NCI-H748 (cell line): ENCODE measurements at regions not wholly inside any gene's neighbourhood (a gene's known extent, or its start where the extent isn't known, plus 50 kb on each side); places are given as distances from the start of the nearest gene placed in this dataset.
A peak's percentile ranks its signal among the peaks of the same experiment; 100 is the strongest.

Experiments used
- DNase-seq: peaks from one replicate; lab custom pipeline; 2025; ENCODE audit not compliant: unreplicated experiment; lab: John Stamatoyannopoulos, UW

- no peak for DNase-seq
Observed at GRCh38 chr11:92739491-92739890, 230.0 kb upstream of the MTNR1B start.

DNA sequence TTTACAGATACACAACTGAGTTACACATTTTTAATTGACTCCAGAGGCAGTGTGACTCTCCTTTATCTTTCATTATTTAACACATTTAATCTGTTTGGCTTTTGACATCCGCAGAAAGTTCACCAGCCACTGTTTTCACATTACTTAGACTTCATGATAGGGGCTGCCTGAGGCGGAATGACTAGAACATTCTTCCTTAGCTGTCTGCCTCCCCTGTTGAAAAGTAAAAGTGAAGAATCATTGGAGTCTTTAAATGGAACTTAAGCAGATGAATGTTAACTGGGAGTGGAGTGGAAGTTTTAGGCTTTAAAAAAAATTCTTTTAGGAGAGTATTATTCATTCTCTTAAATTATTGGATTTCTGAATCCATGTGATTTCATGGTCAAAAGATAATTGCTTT lies 229.2 kb upstream of the MTNR1B start:
- DNase-seq = no peak

DNA sequence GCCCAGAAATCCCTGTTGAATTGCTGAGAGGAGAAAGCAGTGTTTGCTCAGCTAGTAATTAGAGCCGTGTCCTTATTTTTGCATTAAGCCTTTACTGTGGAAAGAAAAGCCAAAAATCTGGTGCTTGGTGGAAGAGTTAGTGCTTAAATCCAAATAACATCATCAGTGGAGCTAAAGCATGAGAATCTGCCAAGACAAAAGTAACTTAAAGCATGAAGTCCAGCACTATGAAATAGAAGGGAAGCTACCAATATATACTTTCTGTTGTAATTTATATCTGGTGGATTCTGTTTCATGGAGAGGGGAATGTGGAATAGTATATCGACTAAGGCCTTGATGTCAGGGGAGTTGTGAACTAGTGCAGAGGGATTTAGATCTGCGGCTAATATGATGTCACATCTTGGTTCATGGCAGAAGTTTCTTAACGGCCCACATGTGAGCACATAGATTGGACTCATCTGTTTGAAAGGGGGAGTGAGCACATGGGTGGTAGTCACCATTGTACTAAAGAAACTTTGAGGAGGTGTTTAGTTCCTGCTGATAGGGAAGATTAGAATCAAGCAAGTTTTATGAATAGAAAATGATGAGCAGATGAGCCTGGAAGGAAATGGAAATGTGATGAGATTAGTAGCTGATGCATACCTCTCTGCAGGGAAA lies 224.4 kb upstream of the MTNR1B start:
- peak; percentile 52 for DNase-seq

- DNase-seq = peak; percentile 4
Observed at GRCh38 chr11:92750794-92751193, 218.7 kb upstream of the MTNR1B start.

DNA sequence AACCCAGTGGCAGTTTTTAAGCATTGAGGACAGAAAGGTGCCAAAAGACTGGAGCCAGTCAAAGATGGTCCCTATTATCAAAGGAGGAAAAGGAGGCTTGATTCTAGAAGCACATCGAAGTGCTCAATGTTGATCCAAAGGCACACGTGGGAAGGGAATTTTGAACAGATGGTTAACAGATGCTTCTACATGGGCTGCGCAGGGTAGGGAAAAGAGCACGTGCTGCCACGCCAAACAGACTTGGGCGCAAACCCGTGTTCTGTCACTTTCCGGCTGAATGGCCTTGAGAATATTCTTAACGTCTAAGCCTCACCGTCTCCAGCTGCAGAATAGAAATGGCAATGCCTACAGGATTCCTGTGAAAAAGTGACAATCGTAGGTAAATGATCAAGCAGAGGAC lies 217.9 kb upstream of the MTNR1B start:
- no peak for DNase-seq

- no peak for DNase-seq
Observed at GRCh38 chr11:92752122-92752521, 217.3 kb upstream of the MTNR1B start.

DNA sequence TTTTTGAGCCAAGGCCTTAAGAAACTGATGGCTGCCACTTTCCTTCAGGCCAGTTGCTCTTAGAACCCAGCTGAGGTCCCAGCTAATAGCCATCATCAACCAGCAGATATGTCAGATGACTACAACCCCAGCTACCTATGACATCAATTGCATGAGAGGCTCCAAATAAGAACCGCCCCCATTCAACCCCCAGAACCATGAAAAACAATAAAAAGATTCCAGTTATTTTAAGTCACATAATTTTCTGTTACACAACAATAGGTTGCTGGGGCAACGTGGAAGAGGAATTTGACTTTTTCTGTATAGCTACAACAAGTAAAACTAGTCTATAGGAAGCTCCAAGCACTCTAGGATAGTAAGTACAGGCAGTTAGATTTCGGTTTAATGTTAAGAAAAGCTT lies 216.3 kb upstream of the MTNR1B start:
- no peak for DNase-seq

- no peak for DNase-seq
Observed at GRCh38 chr11:92758241-92758780, 211.1 kb upstream of the MTNR1B start.

GRCh38 chr11:92759571-92760214 lies 209.8 kb upstream of the MTNR1B start:
- DNase-seq = no peak

DNA sequence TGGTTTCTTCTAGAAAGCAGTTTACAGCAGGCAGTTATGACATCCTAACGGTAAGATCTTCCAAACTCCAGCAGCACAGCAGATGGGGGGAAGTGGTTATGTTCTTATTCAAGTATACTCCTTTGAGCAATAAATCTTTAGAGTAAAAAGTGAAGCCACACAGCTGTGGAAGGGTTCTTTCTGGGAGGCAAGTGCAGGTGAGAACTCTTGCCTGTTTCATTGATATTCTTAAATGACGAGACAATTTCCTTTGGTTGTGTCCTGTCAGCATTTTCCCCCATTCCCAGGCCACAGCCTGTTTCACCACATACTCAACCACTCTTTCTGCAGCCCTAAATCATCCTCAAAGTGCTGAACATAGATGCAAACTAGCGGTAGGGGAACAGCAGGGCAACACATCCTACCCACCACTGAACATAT lies 207.3 kb upstream of the MTNR1B start:
- no peak for DNase-seq

GRCh38 chr11:92763336-92763735 lies 206.1 kb upstream of the MTNR1B start:
- DNase-seq = no peak

GRCh38 chr11:92764128-92764527 lies 205.3 kb upstream of the MTNR1B start:
- no peak for DNase-seq

DNA sequence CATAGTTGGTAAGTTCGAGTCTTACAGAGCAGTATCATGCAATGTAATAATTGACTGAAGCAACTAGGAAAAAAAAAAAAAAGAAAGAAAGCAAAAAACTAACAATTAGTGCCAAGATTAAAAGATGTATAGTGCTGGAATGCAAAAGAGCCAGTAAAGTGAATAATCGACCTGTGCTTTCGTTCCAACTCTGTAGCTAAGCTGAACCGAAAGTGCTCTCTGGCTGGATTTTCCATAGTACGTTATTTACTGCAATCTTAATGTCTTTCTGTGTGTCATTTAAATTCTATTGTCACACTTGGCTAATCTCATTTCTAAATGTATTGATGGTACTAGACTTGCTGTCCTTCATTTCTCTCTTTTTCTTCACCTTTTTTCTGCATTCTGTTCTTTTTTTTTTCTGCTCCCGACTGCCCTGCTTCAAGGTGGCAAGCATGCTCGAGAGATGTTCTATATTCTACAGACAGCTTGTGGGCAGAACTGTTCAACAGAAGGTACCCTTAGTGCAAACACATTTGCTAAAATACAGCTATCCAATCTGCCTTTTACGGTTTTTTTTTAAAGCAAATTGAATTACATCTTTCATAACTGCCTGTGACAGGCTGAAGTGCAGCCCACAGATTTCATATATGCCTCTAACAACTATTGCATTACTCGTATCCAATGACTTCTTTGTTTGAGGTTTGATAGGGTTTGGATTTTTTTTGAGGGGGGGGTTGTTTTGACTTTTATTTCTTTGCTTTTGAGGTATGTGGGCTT lies 204.2 kb upstream of the MTNR1B start:
- no peak for DNase-seq

DNA sequence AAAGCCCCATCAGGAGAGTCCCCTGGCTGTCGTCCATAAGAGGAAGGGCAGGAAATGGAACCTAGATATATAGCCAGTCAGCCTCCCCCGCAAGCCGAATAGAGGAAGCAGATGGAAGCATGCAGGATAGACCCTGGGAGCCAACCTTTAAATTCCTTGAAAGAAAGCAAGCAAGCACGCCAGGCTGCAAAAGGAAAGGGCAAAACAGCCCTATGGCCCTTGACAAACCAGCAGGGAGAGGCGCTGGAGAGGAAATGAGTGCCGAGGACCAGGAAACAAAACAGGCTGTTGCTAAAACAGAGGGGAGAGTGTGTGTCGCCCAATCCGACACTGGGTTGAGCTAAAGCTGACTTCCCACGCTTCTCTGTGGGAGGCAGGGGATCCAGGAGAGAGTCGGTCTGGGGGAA lies 203.5 kb upstream of the MTNR1B start:
- DNase-seq = peak; percentile 46

DNA sequence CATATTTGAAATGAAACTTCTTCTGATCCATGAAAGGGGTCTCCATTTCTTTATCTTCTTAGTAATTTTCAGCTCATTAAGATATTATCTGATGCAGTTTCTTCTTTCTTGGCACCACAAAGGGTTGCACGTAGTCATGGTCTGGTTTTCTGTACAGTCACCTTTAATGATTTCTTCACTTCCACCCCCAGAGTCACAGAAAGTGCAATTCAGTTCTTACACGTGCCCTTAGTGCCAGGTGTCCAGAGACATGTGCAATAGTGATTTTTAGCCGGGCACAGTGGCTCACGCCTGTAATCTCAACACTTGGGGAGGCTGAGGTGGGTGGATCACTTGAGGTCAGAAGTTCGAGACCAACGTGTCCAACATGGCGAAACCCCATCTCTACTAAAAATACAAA lies 202.8 kb upstream of the MTNR1B start:
- DNase-seq = no peak

GRCh38 chr11:92767416-92767815 lies 202.0 kb upstream of the MTNR1B start:
- no peak for DNase-seq

- DNase-seq = no peak
Observed at GRCh38 chr11:92768121-92768840, 201.2 kb upstream of the MTNR1B start.

DNA sequence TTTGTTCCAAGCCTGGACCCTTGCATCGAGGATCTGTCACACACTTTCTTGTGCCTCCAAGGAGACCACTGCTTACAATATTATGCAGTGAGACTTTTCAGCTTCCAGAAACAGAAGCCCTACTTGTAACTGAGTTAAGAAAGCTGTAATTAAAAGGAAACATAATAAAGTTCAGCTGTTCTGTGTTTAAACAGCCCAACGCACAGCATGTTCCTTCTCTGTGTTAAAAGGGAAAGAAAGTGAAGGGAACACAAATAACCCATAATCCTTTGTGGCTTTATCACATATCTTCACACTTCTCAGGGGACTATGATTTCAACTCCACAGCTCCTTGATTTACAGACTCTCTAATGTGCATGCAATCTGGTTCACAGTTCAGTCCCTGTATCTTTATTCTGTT lies 200.3 kb upstream of the MTNR1B start:
- no peak for DNase-seq

GRCh38 chr11:92770419-92770818 lies 199.0 kb upstream of the MTNR1B start:
- DNase-seq = no peak

- no peak for DNase-seq
Observed at GRCh38 chr11:92770981-92771380, 198.5 kb upstream of the MTNR1B start.

- DNase-seq = no peak
Observed at GRCh38 chr11:92771701-92772100, 197.8 kb upstream of the MTNR1B start.
